ENCODE measurements at regions not wholly inside any gene's neighbourhood (a gene's known extent, or its start where the extent isn't known, plus 50 kb on each side); places are given as distances from the start of the nearest gene placed in this dataset.

- CTCF ChIA-PET = no interaction called here
- Histone ChIP-seq H3K36me3 (ENCODE audit: control insufficient read depth, insufficient read depth, low read length) (no peaks in the 10 kb centered on the region), H3K9me3 (ENCODE audit: control insufficient read depth, insufficient read depth, low read depth, low read length) (no peaks in the 10 kb centered on the region), H3K27ac (ENCODE audit: low read length) (no peak overlapping the region), H3K4me3 (ENCODE audit: low read depth in 2 of 2, low read length in 2 of 2) (no peak overlapping the region), H3K27me3 (ENCODE audit: control insufficient read depth, insufficient read depth, low read length) (no peaks in the 10 kb centered on the region), H3K4me1 (ENCODE audit: control insufficient read depth, insufficient read depth, low read length) (no peaks in the 10 kb centered on the region)
- ATAC-seq (no peak), DNase-seq (ENCODE audit: low read depth, low spot score) (no peak)
- no TSS peak for BruUV-seq (replicated peaks)
- in situ Hi-C loops (cut with HindIII; ENCODE audit: low pct_unique_long_range_greater_than_20kb, low sequenced_read_pairs) = no loop called here
- POLR2A ChIA-PET = no interaction called here
- intact Hi-C loops (cut with micrococcal nuclease; ENCODE audit: unreplicated experiment) = no loop called here
- no peak for TF ChIP-seq TCF7L2 (IDR thresholded peaks at IDR 0.05; ENCODE audit: low read depth, low read length)
- TF ChIP-seq SIN3A (IDR thresholded peaks at IDR 0.05; ENCODE audit: borderline replicate concordance, insufficient read depth, low read depth, low read length) = no peak
- no peak for TF ChIP-seq POLR2AphosphoS5 (IDR thresholded peaks at IDR 0.05; ENCODE audit: low read depth, low read length)
- TF ChIP-seq, protein P1, sequence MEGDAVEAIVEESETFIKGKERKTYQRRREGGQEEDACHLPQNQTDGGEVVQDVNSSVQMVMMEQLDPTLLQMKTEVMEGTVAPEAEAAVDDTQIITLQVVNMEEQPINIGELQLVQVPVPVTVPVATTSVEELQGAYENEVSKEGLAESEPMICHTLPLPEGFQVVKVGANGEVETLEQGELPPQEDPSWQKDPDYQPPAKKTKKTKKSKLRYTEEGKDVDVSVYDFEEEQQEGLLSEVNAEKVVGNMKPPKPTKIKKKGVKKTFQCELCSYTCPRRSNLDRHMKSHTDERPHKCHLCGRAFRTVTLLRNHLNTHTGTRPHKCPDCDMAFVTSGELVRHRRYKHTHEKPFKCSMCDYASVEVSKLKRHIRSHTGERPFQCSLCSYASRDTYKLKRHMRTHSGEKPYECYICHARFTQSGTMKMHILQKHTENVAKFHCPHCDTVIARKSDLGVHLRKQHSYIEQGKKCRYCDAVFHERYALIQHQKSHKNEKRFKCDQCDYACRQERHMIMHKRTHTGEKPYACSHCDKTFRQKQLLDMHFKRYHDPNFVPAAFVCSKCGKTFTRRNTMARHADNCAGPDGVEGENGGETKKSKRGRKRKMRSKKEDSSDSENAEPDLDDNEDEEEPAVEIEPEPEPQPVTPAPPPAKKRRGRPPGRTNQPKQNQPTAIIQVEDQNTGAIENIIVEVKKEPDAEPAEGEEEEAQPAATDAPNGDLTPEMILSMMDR (IDR thresholded peaks at IDR 0.05) = no peak
- no peak for TF ChIP-seq REST (IDR thresholded peaks at IDR 0.05; ENCODE audit: insufficient read depth in 1 of 2, low read depth in 2 of 2, low read length in 1 of 2)
Measured at GRCh38 chr20:54324652-54325285, 116.9 kb downstream of the PFDN4 start.

DNA sequence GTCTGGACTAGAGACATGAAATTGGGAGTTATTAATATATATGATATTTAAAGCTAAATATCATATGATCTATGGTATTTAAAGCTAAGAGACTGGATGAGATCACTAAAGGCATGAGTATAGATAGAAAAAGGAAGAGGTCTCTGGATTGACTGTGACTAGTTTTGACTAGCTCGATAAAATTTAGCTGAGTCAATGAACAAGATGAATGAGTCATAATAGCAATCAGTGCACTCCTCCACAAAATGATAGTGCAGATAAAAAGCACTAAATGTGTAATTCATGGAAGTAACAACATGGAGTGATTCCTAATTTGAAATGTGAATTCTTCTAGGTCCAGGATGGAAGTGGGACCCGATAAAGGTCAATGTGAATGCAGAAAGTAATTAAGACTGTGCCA, 127.4 kb downstream of the PFDN4 start:
- no peaks in the 10 kb centered on the region for H3K9me3 ChIP-seq (ENCODE audit: control insufficient read depth, insufficient read depth, low read depth, low read length)
- ChIA-PET CTCF (no interaction called here), POLR2A (interaction anchor here (0.6 kb wide), 1 partner anchor 131 kb away, joined by 3 read pairs; no protein-coding TSS in a partner anchor)
- H3K36me3 ChIP-seq (ENCODE audit: control insufficient read depth, insufficient read depth, low read length) = no peaks in the 10 kb centered on the region
- no peaks in the 10 kb centered on the region for H3K27me3 ChIP-seq (ENCODE audit: control insufficient read depth, insufficient read depth, low read length)
- no peak for ATAC-seq
- BruUV-seq (replicated peaks) = no TSS peak
- TF ChIP-seq, protein P1 (IDR thresholded peaks at IDR 0.05) = no peak
- TF ChIP-seq POLR2AphosphoS5 (IDR thresholded peaks at IDR 0.05; ENCODE audit: low read depth, low read length) (no peak), SIN3A (IDR thresholded peaks at IDR 0.05; ENCODE audit: borderline replicate concordance, insufficient read depth, low read depth, low read length) (no peak), TCF7L2 (IDR thresholded peaks at IDR 0.05; ENCODE audit: low read depth, low read length) (no peak), REST (IDR thresholded peaks at IDR 0.05; ENCODE audit: insufficient read depth in 1 of 2, low read depth in 2 of 2, low read length in 1 of 2) (no peak)
- no peak for DNase-seq (ENCODE audit: low read depth, low spot score)
- intact Hi-C loops (cut with micrococcal nuclease; ENCODE audit: unreplicated experiment) = no loop called here
- in situ Hi-C loops (cut with HindIII; ENCODE audit: low pct_unique_long_range_greater_than_20kb, low sequenced_read_pairs) = no loop called here
- H3K27ac ChIP-seq (ENCODE audit: low read length) = no peak overlapping the region
- H3K4me3 ChIP-seq (ENCODE audit: low read depth in 2 of 2, low read length in 2 of 2) = no peak overlapping the region
- H3K4me1 ChIP-seq (ENCODE audit: control insufficient read depth, insufficient read depth, low read length) = no peaks in the 10 kb centered on the region
